ENCODE measurements at regions not wholly inside any gene's neighbourhood (a gene's known extent, or its start where the extent isn't known, plus 50 kb on each side); places are given as distances from the start of the nearest gene placed in this dataset.

GRCh38 chr20:22830138-22830537 is 205.0 kb upstream of the SSTR4 start:
- TF ChIP-seq CTCF (IDR thresholded peaks at IDR 0.05) (no peak), EZH2 (IDR thresholded peaks at IDR 0.05) (no peak), EZH2phosphoT487 (IDR thresholded peaks at IDR 0.05) (no peak)
